ENCODE measurements at regions not wholly inside any gene's neighbourhood (a gene's known extent, or its start where the extent isn't known, plus 50 kb on each side); places are given as distances from the start of the nearest gene placed in this dataset.

- TF ChIP-seq CTCF (conservative IDR thresholded peaks at IDR 0.05; ENCODE audit: low read length) (no peak), EZH2phosphoT487 (IDR thresholded peaks at IDR 0.05; ENCODE audit: borderline replicate concordance) (no peak)
Measured at GRCh38 chr1:56072310-56072709, 507.1 kb downstream of the PLPP3 start.

All from Loucy (cell line).